ENCODE measurements at regions not wholly inside any gene's neighbourhood (a gene's known extent, or its start where the extent isn't known, plus 50 kb on each side); places are given as distances from the start of the nearest gene placed in this dataset.
"Not testable (repeated sequence)": the region's sequence is repeated elsewhere in the genome, so short reads cannot be mapped to it uniquely, and the experiment has no call there.

DNA sequence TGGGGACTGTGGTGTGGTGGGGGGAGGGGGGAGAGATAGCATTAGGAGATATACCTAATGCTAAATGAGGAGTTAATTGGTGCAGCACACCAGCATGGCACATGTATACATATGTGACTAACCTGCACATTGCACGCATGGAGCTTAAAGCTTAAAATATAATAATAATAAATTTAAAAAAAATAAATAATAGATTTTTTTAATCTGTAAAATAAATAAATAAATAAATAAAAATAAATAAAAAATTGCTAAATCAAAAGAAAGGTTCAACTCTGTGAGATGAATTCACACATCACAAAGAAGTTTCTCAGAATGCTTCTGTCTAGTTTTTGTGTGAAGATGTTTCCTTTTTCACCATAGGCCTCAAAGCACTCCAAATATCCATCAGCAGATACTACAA is 1793.7 kb downstream of the UQCRFS1 start:
- DNase-seq; H3K27me3 ChIP-seq; H3K4me1 ChIP-seq; H3K27ac ChIP-seq; intact Hi-C loops (cut with DNase I); H3K36me3 ChIP-seq; H3K4me3 ChIP-seq: not testable (repeated sequence)
- WGBS, 2 donors: 96% methylated on average over 1 of the region's 1 CpG
- peaks cover 0 to 24% (median 8%) of the 10 kb centered on the region in 3 donors for H3K9me3 ChIP-seq

DNA sequence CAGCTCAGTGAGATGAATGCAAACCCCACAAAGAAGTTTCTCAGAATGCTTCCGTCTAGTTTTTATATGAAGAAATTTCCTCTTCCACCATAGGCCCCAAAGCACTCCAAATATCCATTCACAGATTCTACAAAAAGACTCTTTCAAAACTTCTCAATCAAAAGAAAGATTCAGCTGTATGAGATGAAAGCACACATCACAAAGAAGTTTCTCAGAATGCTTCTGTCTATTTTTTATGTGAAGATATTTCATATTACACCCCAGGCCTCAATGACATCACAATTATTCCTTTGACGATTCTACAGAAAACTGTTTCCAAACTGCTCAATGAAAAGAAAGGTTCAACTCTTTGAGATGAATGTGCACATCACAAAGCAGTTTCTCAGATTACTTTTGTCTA is 1819.4 kb downstream of the UQCRFS1 start:
- TF ChIP-seq, protein P1, sequence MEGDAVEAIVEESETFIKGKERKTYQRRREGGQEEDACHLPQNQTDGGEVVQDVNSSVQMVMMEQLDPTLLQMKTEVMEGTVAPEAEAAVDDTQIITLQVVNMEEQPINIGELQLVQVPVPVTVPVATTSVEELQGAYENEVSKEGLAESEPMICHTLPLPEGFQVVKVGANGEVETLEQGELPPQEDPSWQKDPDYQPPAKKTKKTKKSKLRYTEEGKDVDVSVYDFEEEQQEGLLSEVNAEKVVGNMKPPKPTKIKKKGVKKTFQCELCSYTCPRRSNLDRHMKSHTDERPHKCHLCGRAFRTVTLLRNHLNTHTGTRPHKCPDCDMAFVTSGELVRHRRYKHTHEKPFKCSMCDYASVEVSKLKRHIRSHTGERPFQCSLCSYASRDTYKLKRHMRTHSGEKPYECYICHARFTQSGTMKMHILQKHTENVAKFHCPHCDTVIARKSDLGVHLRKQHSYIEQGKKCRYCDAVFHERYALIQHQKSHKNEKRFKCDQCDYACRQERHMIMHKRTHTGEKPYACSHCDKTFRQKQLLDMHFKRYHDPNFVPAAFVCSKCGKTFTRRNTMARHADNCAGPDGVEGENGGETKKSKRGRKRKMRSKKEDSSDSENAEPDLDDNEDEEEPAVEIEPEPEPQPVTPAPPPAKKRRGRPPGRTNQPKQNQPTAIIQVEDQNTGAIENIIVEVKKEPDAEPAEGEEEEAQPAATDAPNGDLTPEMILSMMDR (IDR thresholded peaks at IDR 0.05): no peak
- TF ChIP-seq POLR2A (IDR thresholded peaks at IDR 0.05): no peak
- intact Hi-C loops (cut with DNase I): no loop called here
- Histone ChIP-seq H3K27me3 (no peaks in the 10 kb centered on the region), H3K9me3 (peaks cover 0 to 54% (median 0%) of the 10 kb centered on the region in 3 donors), H3K27ac (no peak overlapping the region), H3K4me3 (no peak overlapping the region), H3K4me1 (no peaks in the 10 kb centered on the region), H3K36me3 (no peaks in the 10 kb centered on the region)
- 85 to 86% methylated on average over 2 of the region's 2 CpGs for WGBS, 2 donors
- no peak for DNase-seq

DNA sequence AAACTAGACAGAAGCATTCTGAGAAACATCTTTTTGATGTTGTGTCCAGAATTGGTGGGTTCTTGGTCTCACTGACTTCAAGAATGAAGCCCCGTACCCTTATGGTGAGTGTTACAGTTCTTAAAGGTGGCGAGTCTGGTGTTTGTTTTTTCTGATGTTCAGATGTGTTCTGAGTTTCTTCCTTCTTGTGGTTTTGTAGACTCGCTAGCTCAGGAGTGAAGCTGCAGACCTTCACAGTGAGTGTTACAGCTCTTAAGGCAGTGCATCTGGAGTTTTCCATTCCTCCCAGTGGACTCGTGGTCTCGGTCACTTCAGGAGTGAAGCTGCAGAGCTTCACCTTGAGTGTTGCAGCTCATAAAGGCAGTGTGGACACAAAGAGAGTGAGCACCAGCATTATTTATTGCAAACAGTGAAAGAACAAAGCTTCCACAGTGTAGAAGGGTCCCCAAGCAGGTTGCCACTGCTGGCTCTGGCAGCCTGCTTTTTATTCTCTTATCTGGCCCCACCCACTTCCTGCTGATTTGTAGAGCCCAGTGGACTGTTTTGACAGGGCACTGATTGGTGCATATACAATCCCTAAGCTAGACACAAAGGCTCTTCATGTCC is 1820.8 kb downstream of the UQCRFS1 start:
- TF ChIP-seq, protein P1 (IDR thresholded peaks at IDR 0.05): no peak
- TF ChIP-seq POLR2A (IDR thresholded peaks at IDR 0.05): no peak
- intact Hi-C loops (cut with DNase I): no loop called here
- H3K4me1 ChIP-seq: no peaks in the 10 kb centered on the region
- DNase-seq: no peak
- 65 to 75% methylated on average over 5 of the region's 5 CpGs for WGBS, 2 donors
- no peak overlapping the region for H3K27ac ChIP-seq
- H3K4me3 ChIP-seq: no peak overlapping the region
- H3K27me3 ChIP-seq: no peaks in the 10 kb centered on the region
- H3K36me3 ChIP-seq: no peaks in the 10 kb centered on the region
- peaks cover 0 to 43% (median 0%) of the 10 kb centered on the region in 3 donors for H3K9me3 ChIP-seq

DNA sequence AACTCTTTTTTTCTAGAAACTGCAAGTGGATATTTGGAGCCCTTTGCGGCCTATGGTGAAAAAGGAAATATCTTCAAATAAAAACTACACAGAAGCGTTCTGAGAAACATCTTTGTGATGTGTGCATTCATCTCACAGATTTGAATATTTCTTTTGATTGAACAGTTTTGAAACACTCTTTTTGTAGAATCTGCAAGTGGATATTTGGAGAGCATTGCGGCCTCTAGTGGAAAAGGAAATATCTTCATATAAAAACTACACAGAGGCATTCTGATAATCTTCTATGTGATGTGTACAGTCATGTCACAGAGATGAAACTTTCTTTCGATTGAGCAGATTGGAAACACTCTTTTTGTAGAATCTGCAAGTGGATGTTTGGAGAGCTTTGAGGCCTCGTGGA is 1833.6 kb downstream of the UQCRFS1 start:
- peaks cover 0 to 16% (median 0%) of the 10 kb centered on the region in 3 donors for H3K9me3 ChIP-seq
- DNase-seq; H3K4me3 ChIP-seq; H3K4me1 ChIP-seq; H3K27me3 ChIP-seq; H3K36me3 ChIP-seq; H3K27ac ChIP-seq; intact Hi-C loops (cut with DNase I): not testable (repeated sequence)
- 37 to 42% methylated on average over 5 of the region's 5 CpGs for WGBS, 2 donors

DNA sequence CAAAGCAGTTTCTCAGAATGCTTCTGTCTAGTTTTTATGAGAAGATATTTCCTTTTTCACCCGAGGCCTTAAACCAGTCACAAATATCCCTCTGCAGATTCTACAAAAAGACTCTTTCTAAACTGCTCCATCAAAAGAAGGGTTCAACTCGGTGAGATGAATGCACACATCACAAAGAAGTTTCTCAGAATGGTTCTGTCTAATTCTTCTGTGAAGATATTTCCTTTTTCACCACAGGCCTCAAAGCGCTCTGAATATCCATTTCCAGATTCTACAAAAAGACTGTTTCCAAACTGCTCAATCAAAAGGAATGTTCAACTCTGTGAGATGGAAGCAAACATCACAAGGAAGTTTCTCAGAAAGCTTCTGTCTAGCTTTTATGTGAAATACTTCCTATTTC is 1843.3 kb downstream of the UQCRFS1 start:
- intact Hi-C loops (cut with DNase I); DNase-seq; H3K36me3 ChIP-seq; H3K27ac ChIP-seq; H3K4me3 ChIP-seq; H3K4me1 ChIP-seq; H3K27me3 ChIP-seq: not testable (repeated sequence)
- peaks cover 0 to 40% (median 0%) of the 10 kb centered on the region in 3 donors for H3K9me3 ChIP-seq
- 39 to 41% methylated on average over 3 of the region's 3 CpGs for WGBS, 2 donors

DNA sequence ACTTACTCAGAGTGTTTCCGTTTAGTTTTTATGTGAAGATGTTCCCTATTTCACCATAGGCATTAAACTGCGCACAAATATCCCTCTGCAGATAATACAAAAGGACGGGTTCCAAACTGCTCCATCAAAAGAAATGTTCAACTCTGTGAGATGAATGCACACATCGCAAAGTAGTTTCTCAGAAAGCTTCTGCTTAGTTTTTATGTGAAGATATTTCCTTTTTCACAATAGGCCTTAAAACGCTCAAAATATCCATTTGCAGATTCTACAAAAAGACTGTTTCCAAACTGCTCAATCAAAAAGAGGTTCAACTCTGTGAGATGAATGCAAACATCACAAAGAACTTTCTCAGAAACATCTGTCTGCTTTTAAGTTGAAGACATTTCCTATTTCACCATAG is 1850.5 kb downstream of the UQCRFS1 start:
- peaks cover 3 to 59% (median 7%) of the 10 kb centered on the region in 3 donors for H3K9me3 ChIP-seq
- H3K4me3 ChIP-seq; H3K27me3 ChIP-seq; intact Hi-C loops (cut with DNase I); DNase-seq; H3K36me3 ChIP-seq; H3K4me1 ChIP-seq; H3K27ac ChIP-seq: not testable (repeated sequence)
- WGBS, 2 donors: 44 to 46% methylated on average over 5 of the region's 5 CpGs

DNA sequence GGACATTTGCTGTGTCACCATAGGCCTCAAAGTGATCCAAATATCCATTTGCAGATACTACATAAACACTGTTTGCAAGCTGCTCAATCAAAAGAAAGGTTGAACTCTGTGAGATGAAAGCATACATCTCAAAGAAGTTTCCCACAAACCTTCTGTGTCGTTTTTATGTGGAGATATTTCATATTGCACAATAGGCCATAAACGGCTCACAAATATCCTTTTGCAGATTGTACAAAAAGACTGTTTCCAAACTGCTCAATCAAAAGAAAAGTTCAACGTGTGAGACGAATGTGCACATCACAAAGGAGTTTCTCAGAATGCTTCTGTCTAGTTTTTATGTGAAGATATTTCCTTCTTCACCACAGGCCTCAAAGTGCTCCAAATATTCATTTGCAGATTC is 1857.4 kb downstream of the UQCRFS1 start:
- H3K4me1 ChIP-seq; H3K36me3 ChIP-seq; intact Hi-C loops (cut with DNase I); H3K27me3 ChIP-seq; H3K27ac ChIP-seq; H3K4me3 ChIP-seq; DNase-seq: not testable (repeated sequence)
- WGBS, 2 donors: 39 to 42% methylated on average over 4 of the region's 4 CpGs
- H3K9me3 ChIP-seq: peaks cover 0 to 83% (median 34%) of the 10 kb centered on the region in 3 donors
